Liver (tissue), 8 donors: ENCODE measurements at regions not wholly inside any gene's neighbourhood (a gene's known extent, or its start where the extent isn't known, plus 50 kb on each side); places are given as distances from the start of the nearest gene placed in this dataset.

Experiments used
- DNase-seq: peaks from one replicate; pipeline ENCODE4 v3.0.0-alpha.2; 2017; ENCODE audit warnings: low spot score
- H3K27ac ChIP-seq, 2 donors: one replicate each; pipeline ENCODE4 v1.7.0; 2013; ENCODE audit warnings: inconsistent platforms in 2 of 2, low read length in 2 of 2, control low read depth in 1 of 2, low read depth in 1 of 2, mild to moderate bottlenecking in 1 of 2
- H3K27me3 ChIP-seq, 4 donors: one replicate each; pipeline versions ENCODE4 v1.6.1 to v1.7.0; 2013; ENCODE audit warnings: low read length in 3 of 4, inconsistent platforms in 1 of 4, mild to moderate bottlenecking in 1 of 4, moderate library complexity in 1 of 4; ENCODE audit not compliant: control insufficient read depth in 4 of 4, insufficient read depth in 4 of 4
- H3K36me3 ChIP-seq, 4 donors: one replicate each; pipeline versions ENCODE4 v1.6.1 to v1.7.0; 2013; ENCODE audit warnings: low read length in 3 of 4, mild to moderate bottlenecking in 3 of 4, low read depth in 1 of 4, moderate library complexity in 1 of 4; ENCODE audit not compliant: control insufficient read depth in 4 of 4, insufficient read depth in 3 of 4
- H3K4me1 ChIP-seq, 4 donors: one replicate each; pipeline versions ENCODE4 v1.6.1 to v1.7.0; 2013; ENCODE audit warnings: low read length in 3 of 4, mild to moderate bottlenecking in 3 of 4, moderate library complexity in 1 of 4; ENCODE audit not compliant: control insufficient read depth in 4 of 4, insufficient read depth in 4 of 4
- H3K4me3 ChIP-seq, 3 donors: one replicate each; pipeline versions ENCODE4 v1.6.1 to v1.7.0; 2013; ENCODE audit warnings: low read length in 3 of 3, control low read depth in 1 of 3, low read depth in 1 of 3, mild to moderate bottlenecking in 1 of 3
- H3K9ac ChIP-seq, 2 donors: one replicate each; pipeline ENCODE4 v1.7.0; 2013; ENCODE audit warnings: low read length in 2 of 2, mild to moderate bottlenecking in 2 of 2, moderate library complexity in 2 of 2, control low read depth in 1 of 2, low read depth in 1 of 2
- H3K9me3 ChIP-seq, 4 donors: one replicate each; pipeline versions ENCODE4 v1.6.1 to v1.7.0; 2013; ENCODE audit warnings: low read length in 3 of 4; ENCODE audit not compliant: control insufficient read depth in 4 of 4
- EGR1 ChIP-seq, 2 donors: IDR thresholded peaks; 2 replicates each; pipeline ENCODE4 v1.6.1; 2016 to 2018; ENCODE audit warnings: antibody characterized with exemption in 2 of 2, low read depth in 2 of 2
- FOXA1 ChIP-seq: IDR thresholded peaks from 2 replicates; pipeline ENCODE4 v1.6.1; 2016; ENCODE audit warnings: antibody characterized with exemption
- FOXA2 ChIP-seq: IDR thresholded peaks from 2 replicates; pipeline ENCODE4 v1.6.1; 2016; ENCODE audit warnings: antibody characterized with exemption
- GABPA ChIP-seq, 2 donors: IDR thresholded peaks in 1 of 2; conservative IDR thresholded peaks in 1 of 2; 2 replicates each; pipeline ENCODE4 v1.6.1; 2016; ENCODE audit warnings: antibody characterized with exemption in 2 of 2, mild to moderate bottlenecking in 1 of 2, moderate library complexity in 1 of 2
- HNF4A ChIP-seq, 2 donors: conservative IDR thresholded peaks; 2 replicates each; pipeline ENCODE4 v1.6.1; 2016; ENCODE audit warnings: antibody characterized with exemption in 2 of 2, mild to moderate bottlenecking in 2 of 2
- JUND ChIP-seq, 2 donors: IDR thresholded peaks; 2 replicates each; pipeline ENCODE4 v1.6.1; 2016; ENCODE audit warnings: antibody characterized with exemption in 2 of 2
- NR2F2 ChIP-seq: IDR thresholded peaks from 2 replicates; pipeline ENCODE4 v1.6.1; 2016; ENCODE audit warnings: antibody characterized with exemption
- RXRA ChIP-seq, 2 donors: IDR thresholded peaks; 2 replicates each; pipeline ENCODE4 v1.6.1; 2017 to 2018; ENCODE audit warnings: antibody characterized with exemption in 2 of 2, mild to moderate bottlenecking in 1 of 2
- SP1 ChIP-seq: IDR thresholded peaks from 2 replicates; pipeline ENCODE4 v1.6.1; 2018; ENCODE audit warnings: antibody characterized with exemption, mild to moderate bottlenecking
- TAF1 ChIP-seq: conservative IDR thresholded peaks from 2 replicates; pipeline ENCODE4 v1.6.1; 2016; ENCODE audit warnings: antibody characterized with exemption, mild to moderate bottlenecking
- YY1 ChIP-seq: IDR thresholded peaks from 2 replicates; pipeline ENCODE4 v1.6.1; 2016; ENCODE audit warnings: antibody characterized with exemption, mild to moderate bottlenecking
- WGBS: extraction: QIAGEN DNeasy Blood & Tissue Kit; methylation state at CpG from one replicate; pipeline ENCODE4 v1.1.7; 2013; 5-methylcytosine and 5-hydroxymethylcytosine counted together
- TF ChIP-seq, protein P1 (sequence below): IDR thresholded peaks from 2 replicates; pipeline ENCODE4 v1.6.1; 2016; ENCODE audit warnings: antibody characterized with exemption, mild to moderate bottlenecking
- TF ChIP-seq, protein P2 (sequence below): fragments of 150-350 bp; IDR thresholded peaks from 2 replicates; pipeline ENCODE4 v1.5.1; 2017; ENCODE audit warnings: improper control_type of control experiment, low read depth, low read length; ENCODE audit not compliant: missing input control
- TF ChIP-seq, protein P3 (sequence below): IDR thresholded peaks from 2 replicates; pipeline ENCODE4 v1.6.1; 2016; ENCODE audit warnings: antibody characterized with exemption
- TF ChIP-seq, protein P4 (sequence below): IDR thresholded peaks from 2 replicates; pipeline ENCODE4 v1.6.1; 2016; ENCODE audit warnings: antibody characterized with exemption
- TF ChIP-seq, protein P5 (sequence below): IDR thresholded peaks from 2 replicates; pipeline ENCODE4 v1.6.1; 2016; ENCODE audit warnings: antibody characterized with exemption
- donor health status: healthy.
- donor health status: healthy.
- donor health status: healthy.
- donor health status: healthy.
- donor health status: healthy.

DNA sequence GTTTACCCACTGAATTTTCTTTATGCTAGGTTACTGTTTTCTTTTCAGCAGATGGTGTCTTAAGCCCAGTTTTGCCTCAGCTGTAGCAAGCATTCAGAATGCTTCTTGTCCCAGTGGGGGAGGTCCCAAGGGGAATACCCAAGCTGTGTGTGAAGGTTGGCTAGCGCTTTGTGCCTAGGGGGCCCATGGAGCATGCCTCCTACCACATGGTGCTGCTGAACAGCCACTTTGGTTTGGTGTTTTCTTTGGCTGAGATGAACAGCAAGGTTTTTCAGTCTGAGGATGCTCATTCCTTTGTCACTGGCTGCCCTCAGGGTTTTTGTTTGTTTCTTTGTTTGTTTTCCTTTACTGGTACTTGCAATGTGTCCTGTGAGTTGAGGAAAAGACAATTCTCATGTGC, 99.0 kb downstream of the PCDH20 start (continued):
- TF ChIP-seq, protein P1, sequence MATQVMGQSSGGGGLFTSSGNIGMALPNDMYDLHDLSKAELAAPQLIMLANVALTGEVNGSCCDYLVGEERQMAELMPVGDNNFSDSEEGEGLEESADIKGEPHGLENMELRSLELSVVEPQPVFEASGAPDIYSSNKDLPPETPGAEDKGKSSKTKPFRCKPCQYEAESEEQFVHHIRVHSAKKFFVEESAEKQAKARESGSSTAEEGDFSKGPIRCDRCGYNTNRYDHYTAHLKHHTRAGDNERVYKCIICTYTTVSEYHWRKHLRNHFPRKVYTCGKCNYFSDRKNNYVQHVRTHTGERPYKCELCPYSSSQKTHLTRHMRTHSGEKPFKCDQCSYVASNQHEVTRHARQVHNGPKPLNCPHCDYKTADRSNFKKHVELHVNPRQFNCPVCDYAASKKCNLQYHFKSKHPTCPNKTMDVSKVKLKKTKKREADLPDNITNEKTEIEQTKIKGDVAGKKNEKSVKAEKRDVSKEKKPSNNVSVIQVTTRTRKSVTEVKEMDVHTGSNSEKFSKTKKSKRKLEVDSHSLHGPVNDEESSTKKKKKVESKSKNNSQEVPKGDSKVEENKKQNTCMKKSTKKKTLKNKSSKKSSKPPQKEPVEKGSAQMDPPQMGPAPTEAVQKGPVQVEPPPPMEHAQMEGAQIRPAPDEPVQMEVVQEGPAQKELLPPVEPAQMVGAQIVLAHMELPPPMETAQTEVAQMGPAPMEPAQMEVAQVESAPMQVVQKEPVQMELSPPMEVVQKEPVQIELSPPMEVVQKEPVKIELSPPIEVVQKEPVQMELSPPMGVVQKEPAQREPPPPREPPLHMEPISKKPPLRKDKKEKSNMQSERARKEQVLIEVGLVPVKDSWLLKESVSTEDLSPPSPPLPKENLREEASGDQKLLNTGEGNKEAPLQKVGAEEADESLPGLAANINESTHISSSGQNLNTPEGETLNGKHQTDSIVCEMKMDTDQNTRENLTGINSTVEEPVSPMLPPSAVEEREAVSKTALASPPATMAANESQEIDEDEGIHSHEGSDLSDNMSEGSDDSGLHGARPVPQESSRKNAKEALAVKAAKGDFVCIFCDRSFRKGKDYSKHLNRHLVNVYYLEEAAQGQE: no peak
- no peak for TF ChIP-seq EGR1 (IDR thresholded peaks at IDR 0.05; ENCODE audit: low read depth in 2 of 2)
- TF ChIP-seq SP1: no peak
- TF ChIP-seq, protein P2, sequence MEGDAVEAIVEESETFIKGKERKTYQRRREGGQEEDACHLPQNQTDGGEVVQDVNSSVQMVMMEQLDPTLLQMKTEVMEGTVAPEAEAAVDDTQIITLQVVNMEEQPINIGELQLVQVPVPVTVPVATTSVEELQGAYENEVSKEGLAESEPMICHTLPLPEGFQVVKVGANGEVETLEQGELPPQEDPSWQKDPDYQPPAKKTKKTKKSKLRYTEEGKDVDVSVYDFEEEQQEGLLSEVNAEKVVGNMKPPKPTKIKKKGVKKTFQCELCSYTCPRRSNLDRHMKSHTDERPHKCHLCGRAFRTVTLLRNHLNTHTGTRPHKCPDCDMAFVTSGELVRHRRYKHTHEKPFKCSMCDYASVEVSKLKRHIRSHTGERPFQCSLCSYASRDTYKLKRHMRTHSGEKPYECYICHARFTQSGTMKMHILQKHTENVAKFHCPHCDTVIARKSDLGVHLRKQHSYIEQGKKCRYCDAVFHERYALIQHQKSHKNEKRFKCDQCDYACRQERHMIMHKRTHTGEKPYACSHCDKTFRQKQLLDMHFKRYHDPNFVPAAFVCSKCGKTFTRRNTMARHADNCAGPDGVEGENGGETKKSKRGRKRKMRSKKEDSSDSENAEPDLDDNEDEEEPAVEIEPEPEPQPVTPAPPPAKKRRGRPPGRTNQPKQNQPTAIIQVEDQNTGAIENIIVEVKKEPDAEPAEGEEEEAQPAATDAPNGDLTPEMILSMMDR: no peak

DNA sequence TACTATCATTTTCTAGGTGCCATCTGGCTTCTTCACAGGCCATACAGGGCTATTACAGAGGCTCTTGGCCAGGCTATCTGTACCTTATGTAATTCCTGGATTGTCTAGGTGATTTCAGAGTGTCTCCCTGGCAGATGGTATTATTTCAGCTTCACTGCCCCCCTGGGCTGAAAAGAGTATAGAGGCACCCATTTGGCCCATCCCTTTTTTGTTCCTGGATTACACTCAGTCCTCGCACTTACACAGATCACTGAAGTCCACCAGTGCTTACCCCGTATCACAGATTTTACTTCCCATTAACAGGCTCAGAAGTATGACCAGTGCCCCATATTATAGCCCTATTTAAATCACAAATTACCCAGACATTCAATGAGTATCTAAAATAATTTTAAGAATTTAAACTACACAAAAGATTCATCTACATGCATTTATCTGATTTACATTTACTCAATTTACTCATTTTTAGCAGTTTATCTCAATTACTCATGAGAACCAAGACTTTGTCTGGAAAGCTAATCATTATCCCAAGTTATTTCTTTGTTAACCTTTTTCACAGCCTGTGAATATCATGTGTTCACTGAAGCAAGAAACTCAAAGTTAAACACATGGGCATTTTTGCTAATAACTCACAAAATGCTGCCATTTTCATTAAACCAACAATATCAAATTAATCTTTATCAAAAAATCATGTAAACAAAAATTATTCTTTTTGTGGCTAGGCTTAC, 121.0 kb downstream of the PCDH20 start:
- Histone ChIP-seq H3K9me3 (peaks cover 0 to 2% (median 0%) of the 10 kb centered on the region in 4 donors), H3K9ac (no peak overlapping the region), H3K4me3 (no peak overlapping the region), H3K27me3 (no peaks in the 10 kb centered on the region), H3K27ac (no peak overlapping the region), H3K4me1 (no peaks in the 10 kb centered on the region), H3K36me3 (no peaks in the 10 kb centered on the region)
- WGBS: 89% methylated on average over 2 of the region's 2 CpGs
- DNase-seq: no peak
- no peak for TF ChIP-seq SP1
- TF ChIP-seq JUND (IDR thresholded peaks at IDR 0.05): no peak
- no peak for TF ChIP-seq GABPA (IDR thresholded peaks at IDR 0.05 in 1 of 2, conservative IDR thresholded peaks at IDR 0.05 in 1 of 2)
- no peak for TF ChIP-seq YY1
- no peak for TF ChIP-seq EGR1 (IDR thresholded peaks at IDR 0.05; ENCODE audit: low read depth in 2 of 2)
- no peak for TF ChIP-seq FOXA2
- TF ChIP-seq RXRA (IDR thresholded peaks at IDR 0.05): no peak
- TF ChIP-seq HNF4A (conservative IDR thresholded peaks at IDR 0.05): no peak
- TF ChIP-seq, protein P3, sequence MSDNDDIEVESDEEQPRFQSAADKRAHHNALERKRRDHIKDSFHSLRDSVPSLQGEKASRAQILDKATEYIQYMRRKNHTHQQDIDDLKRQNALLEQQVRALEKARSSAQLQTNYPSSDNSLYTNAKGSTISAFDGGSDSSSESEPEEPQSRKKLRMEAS: no peak
- TF ChIP-seq TAF1: no peak

DNA sequence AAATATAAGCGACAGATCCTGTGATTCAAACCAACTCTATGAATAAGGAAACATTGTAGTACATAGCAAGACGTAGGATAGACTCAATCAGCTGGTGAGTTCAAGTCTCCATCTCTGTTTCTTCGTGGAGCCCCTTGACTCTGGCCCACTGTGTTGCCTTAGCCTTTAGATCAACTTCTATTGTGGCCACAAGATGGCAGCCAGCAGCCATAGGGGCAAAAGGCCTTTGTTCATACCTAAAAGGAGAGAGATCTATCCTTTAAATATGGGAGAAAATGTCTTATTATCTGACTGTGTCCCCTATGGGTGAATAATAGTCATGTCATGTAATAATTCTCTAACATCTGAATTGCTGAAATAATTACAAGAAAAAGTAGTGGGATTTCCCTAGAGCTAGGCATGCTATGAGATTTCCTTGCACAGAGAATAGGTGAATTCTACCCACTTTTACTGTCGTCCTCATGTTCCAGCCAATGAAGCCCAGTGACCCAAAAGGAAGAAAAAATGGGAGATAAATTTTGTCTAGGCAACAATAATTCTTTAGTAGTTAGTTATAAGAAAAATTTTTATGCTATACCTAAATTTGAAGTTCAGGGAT, 129.4 kb downstream of the PCDH20 start:
- no peaks in the 10 kb centered on the region for H3K27me3 ChIP-seq
- no peak overlapping the region for H3K9ac ChIP-seq
- H3K4me1 ChIP-seq: no peaks in the 10 kb centered on the region
- no peak overlapping the region for H3K4me3 ChIP-seq
- no peak overlapping the region for H3K27ac ChIP-seq
- no peaks in the 10 kb centered on the region for H3K9me3 ChIP-seq
- 61% methylated on average over 4 of the region's 4 CpGs for WGBS
- H3K36me3 ChIP-seq: no peaks in the 10 kb centered on the region
- DNase-seq: no peak
- TF ChIP-seq, protein P3: no peak
- TF ChIP-seq, protein P4, sequence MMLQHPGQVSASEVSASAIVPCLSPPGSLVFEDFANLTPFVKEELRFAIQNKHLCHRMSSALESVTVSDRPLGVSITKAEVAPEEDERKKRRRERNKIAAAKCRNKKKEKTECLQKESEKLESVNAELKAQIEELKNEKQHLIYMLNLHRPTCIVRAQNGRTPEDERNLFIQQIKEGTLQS: no peak
- no peak for TF ChIP-seq FOXA1
- TF ChIP-seq, protein P2: peak; percentile 20
- TF ChIP-seq, protein P5, sequence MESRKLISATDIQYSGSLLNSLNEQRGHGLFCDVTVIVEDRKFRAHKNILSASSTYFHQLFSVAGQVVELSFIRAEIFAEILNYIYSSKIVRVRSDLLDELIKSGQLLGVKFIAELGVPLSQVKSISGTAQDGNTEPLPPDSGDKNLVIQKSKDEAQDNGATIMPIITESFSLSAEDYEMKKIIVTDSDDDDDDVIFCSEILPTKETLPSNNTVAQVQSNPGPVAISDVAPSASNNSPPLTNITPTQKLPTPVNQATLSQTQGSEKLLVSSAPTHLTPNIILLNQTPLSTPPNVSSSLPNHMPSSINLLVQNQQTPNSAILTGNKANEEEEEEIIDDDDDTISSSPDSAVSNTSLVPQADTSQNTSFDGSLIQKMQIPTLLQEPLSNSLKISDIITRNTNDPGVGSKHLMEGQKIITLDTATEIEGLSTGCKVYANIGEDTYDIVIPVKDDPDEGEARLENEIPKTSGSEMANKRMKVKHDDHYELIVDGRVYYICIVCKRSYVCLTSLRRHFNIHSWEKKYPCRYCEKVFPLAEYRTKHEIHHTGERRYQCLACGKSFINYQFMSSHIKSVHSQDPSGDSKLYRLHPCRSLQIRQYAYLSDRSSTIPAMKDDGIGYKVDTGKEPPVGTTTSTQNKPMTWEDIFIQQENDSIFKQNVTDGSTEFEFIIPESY: no peak
- no peak for TF ChIP-seq NR2F2
